ENCODE measurements at regions not wholly inside any gene's neighbourhood (a gene's known extent, or its start where the extent isn't known, plus 50 kb on each side); places are given as distances from the start of the nearest gene placed in this dataset.

DNA sequence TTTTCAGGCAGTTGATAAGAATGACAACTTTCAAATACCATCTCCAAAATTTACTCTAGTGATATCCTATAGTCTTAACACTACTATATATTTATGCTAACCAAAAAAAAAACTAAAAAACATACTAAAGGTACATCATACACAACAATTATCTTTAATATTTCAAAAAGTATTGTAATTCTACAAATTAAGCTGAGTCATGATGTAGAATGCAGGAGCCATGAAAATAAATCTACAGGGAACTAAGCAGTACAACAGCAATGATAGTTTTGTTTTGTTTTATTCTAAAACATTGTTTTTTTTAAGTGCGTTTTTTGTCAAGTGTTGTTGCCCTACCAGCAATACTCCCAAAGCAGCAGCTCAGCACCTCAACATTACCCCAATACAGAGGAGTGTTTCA lies 314.3 kb downstream of the FSIP2 start:
- TF ChIP-seq EZH2 (IDR thresholded peaks at IDR 0.05; ENCODE audit: low read length, unreplicated experiment) (no peak), CTCF (conservative IDR thresholded peaks at IDR 0.05; ENCODE audit: low read depth, low read length) (no peak)

All from PC-3 (cell line).